ENCODE measurements at regions not wholly inside any gene's neighbourhood (a gene's known extent, or its start where the extent isn't known, plus 50 kb on each side); places are given as distances from the start of the nearest gene placed in this dataset.

GRCh38 chr5:125006011-125006685 lies 259.7 kb upstream of the ZNF608 start:
- TF ChIP-seq SUZ12 (IDR thresholded peaks at IDR 0.05; ENCODE audit: extremely low read depth, insufficient read depth, insufficient read length) = no peak
- no peak for TF ChIP-seq YY1 (IDR thresholded peaks at IDR 0.05; ENCODE audit: insufficient read depth, insufficient read length)
